ENCODE measurements at regions not wholly inside any gene's neighbourhood (a gene's known extent, or its start where the extent isn't known, plus 50 kb on each side); places are given as distances from the start of the nearest gene placed in this dataset.

DNA sequence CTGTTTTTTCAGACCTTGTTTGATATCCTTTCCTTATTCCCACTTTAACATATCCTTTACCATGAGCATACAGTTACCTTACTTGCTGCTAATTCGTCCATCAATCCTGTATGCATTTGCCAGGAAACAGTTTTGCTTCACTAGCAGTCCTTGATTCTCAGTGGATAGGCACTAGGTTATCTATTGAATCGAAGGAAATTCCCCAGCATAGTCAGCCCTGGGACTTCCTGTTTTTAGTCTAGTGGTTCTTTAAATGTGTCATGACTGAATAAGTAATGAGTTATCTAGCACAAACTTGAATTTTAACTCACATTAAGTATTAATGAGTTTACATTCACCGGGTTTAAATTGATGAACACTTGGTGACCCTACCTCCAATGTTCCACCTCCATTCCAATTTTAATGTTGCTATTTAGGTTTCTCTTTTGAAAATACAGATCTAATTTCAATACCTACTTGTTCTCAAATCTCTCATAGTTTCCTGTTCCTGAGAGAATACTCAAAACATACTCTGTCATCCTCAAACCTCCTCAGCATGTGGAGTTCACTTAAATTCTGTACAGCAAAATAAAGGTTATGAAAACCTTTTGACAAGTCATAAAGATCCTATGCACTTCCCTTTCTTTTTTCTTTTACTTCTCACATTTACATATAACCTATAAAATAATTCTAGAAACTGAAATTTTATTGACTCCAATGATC lies 1375.1 kb upstream of the TENM4 start (continued):
- no peak for TF ChIP-seq MEF2B (IDR thresholded peaks at IDR 0.05; ENCODE audit: partially characterized antibody, poor library complexity, severe bottlenecking)
- TF ChIP-seq EZH2 (IDR thresholded peaks at IDR 0.05; ENCODE audit: borderline replicate concordance, control insufficient read depth, low read depth, low read length) = no peak
- TF ChIP-seq NFIC (IDR thresholded peaks at IDR 0.05; ENCODE audit: low read depth, low read length) = peak; percentile 95
- no peak for TF ChIP-seq HCFC1 (IDR thresholded peaks at IDR 0.05; ENCODE audit: low read length)
- TF ChIP-seq, protein P1, sequence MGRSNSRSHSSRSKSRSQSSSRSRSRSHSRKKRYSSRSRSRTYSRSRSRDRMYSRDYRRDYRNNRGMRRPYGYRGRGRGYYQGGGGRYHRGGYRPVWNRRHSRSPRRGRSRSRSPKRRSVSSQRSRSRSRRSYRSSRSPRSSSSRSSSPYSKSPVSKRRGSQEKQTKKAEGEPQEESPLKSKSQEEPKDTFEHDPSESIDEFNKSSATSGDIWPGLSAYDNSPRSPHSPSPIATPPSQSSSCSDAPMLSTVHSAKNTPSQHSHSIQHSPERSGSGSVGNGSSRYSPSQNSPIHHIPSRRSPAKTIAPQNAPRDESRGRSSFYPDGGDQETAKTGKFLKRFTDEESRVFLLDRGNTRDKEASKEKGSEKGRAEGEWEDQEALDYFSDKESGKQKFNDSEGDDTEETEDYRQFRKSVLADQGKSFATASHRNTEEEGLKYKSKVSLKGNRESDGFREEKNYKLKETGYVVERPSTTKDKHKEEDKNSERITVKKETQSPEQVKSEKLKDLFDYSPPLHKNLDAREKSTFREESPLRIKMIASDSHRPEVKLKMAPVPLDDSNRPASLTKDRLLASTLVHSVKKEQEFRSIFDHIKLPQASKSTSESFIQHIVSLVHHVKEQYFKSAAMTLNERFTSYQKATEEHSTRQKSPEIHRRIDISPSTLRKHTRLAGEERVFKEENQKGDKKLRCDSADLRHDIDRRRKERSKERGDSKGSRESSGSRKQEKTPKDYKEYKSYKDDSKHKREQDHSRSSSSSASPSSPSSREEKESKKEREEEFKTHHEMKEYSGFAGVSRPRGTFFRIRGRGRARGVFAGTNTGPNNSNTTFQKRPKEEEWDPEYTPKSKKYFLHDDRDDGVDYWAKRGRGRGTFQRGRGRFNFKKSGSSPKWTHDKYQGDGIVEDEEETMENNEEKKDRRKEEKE (IDR thresholded peaks at IDR 0.05) = no peak
- no peak for TF ChIP-seq MYB (IDR thresholded peaks at IDR 0.05; ENCODE audit: borderline replicate concordance, low read depth, low read length)
- peak; percentile 15; the same call in 1 of the 2 replicates for TF ChIP-seq CREB1 (IDR thresholded peaks at IDR 0.05; ENCODE audit: low read depth)
- TF ChIP-seq, protein P2, sequence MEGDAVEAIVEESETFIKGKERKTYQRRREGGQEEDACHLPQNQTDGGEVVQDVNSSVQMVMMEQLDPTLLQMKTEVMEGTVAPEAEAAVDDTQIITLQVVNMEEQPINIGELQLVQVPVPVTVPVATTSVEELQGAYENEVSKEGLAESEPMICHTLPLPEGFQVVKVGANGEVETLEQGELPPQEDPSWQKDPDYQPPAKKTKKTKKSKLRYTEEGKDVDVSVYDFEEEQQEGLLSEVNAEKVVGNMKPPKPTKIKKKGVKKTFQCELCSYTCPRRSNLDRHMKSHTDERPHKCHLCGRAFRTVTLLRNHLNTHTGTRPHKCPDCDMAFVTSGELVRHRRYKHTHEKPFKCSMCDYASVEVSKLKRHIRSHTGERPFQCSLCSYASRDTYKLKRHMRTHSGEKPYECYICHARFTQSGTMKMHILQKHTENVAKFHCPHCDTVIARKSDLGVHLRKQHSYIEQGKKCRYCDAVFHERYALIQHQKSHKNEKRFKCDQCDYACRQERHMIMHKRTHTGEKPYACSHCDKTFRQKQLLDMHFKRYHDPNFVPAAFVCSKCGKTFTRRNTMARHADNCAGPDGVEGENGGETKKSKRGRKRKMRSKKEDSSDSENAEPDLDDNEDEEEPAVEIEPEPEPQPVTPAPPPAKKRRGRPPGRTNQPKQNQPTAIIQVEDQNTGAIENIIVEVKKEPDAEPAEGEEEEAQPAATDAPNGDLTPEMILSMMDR (IDR thresholded peaks at IDR 0.05 in 2 of 3, conservative IDR thresholded peaks at IDR 0.05 in 1 of 3; ENCODE audit: control insufficient read depth in 2 of 3, extremely low read depth in 1 of 3, insufficient read depth in 1 of 3, low read depth in 3 of 3, low read length in 3 of 3) = no peak
- TF ChIP-seq NBN (IDR thresholded peaks at IDR 0.05) = no peak
- no peak for TF ChIP-seq ZNF384 (IDR thresholded peaks at IDR 0.05; ENCODE audit: borderline replicate concordance, low read depth, low read length)
- TF ChIP-seq CHD1 (IDR thresholded peaks at IDR 0.05; ENCODE audit: low read depth, low read length) = no peak
- no peak for TF ChIP-seq ZNF24 (IDR thresholded peaks at IDR 0.05)
- peak; percentile 51; the same call in 1 of the 2 replicates for TF ChIP-seq GABPA (IDR thresholded peaks at IDR 0.05; ENCODE audit: low read depth)
- TF ChIP-seq TCF3 (IDR thresholded peaks at IDR 0.05; ENCODE audit: borderline replicate concordance, insufficient read depth, low read depth, low read length) = no peak
- TF ChIP-seq, protein P3, sequence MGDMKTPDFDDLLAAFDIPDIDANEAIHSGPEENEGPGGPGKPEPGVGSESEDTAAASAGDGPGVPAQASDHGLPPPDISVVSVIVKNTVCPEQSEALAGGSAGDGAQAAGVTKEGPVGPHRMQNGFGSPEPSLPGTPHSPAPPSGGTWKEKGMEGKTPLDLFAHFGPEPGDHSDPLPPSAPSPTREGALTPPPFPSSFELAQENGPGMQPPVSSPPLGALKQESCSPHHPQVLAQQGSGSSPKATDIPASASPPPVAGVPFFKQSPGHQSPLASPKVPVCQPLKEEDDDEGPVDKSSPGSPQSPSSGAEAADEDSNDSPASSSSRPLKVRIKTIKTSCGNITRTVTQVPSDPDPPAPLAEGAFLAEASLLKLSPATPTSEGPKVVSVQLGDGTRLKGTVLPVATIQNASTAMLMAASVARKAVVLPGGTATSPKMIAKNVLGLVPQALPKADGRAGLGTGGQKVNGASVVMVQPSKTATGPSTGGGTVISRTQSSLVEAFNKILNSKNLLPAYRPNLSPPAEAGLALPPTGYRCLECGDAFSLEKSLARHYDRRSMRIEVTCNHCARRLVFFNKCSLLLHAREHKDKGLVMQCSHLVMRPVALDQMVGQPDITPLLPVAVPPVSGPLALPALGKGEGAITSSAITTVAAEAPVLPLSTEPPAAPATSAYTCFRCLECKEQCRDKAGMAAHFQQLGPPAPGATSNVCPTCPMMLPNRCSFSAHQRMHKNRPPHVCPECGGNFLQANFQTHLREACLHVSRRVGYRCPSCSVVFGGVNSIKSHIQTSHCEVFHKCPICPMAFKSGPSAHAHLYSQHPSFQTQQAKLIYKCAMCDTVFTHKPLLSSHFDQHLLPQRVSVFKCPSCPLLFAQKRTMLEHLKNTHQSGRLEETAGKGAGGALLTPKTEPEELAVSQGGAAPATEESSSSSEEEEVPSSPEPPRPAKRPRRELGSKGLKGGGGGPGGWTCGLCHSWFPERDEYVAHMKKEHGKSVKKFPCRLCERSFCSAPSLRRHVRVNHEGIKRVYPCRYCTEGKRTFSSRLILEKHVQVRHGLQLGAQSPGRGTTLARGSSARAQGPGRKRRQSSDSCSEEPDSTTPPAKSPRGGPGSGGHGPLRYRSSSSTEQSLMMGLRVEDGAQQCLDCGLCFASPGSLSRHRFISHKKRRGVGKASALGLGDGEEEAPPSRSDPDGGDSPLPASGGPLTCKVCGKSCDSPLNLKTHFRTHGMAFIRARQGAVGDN (IDR thresholded peaks at IDR 0.05) = no peak
- no peak for TF ChIP-seq ZZZ3 (IDR thresholded peaks at IDR 0.05; ENCODE audit: control insufficient read depth, insufficient read length, low read depth)
- TF ChIP-seq CBX3 (IDR thresholded peaks at IDR 0.05; ENCODE audit: borderline replicate concordance, low read depth) = no peak
- TF ChIP-seq KAT2A (conservative IDR thresholded peaks at IDR 0.05; ENCODE audit: control insufficient read depth, low read depth, low read length) = no peak
- peak; percentile 32; the same call in 1 of the 2 replicates for TF ChIP-seq ZNF217 (IDR thresholded peaks at IDR 0.05)
- TF ChIP-seq SREBF2 (IDR thresholded peaks at IDR 0.05; ENCODE audit: low read length) = no peak
- 0 out of 2 replicates have a peak, but pooled peaks have one; percentile 46 for TF ChIP-seq CBX5 (IDR thresholded peaks at IDR 0.05; ENCODE audit: low read depth)
- peak; percentile 48; the same call in 1 of the 2 replicates for TF ChIP-seq BMI1 (IDR thresholded peaks at IDR 0.05; ENCODE audit: borderline replicate concordance)
- no peak for TF ChIP-seq ZNF207 (IDR thresholded peaks at IDR 0.05; ENCODE audit: borderline replicate concordance)
